Liver (tissue), 8 donors: ENCODE measurements at regions not wholly inside any gene's neighbourhood (a gene's known extent, or its start where the extent isn't known, plus 50 kb on each side); places are given as distances from the start of the nearest gene placed in this dataset.

ENCODE experiments used
- DNase-seq: peaks from one replicate; pipeline ENCODE4 v3.0.0-alpha.2; 2017; ENCODE audit warnings: low spot score
- H3K27ac ChIP-seq, 2 donors: one replicate each; pipeline ENCODE4 v1.7.0; 2013; ENCODE audit warnings: inconsistent platforms in 2 of 2, low read length in 2 of 2, control low read depth in 1 of 2, low read depth in 1 of 2, mild to moderate bottlenecking in 1 of 2
- H3K27me3 ChIP-seq, 4 donors: one replicate each; pipeline versions ENCODE4 v1.6.1 to v1.7.0; 2013; ENCODE audit warnings: low read length in 3 of 4, inconsistent platforms in 1 of 4, mild to moderate bottlenecking in 1 of 4, moderate library complexity in 1 of 4; ENCODE audit not compliant: control insufficient read depth in 4 of 4, insufficient read depth in 4 of 4
- H3K36me3 ChIP-seq, 4 donors: one replicate each; pipeline versions ENCODE4 v1.6.1 to v1.7.0; 2013; ENCODE audit warnings: low read length in 3 of 4, mild to moderate bottlenecking in 3 of 4, low read depth in 1 of 4, moderate library complexity in 1 of 4; ENCODE audit not compliant: control insufficient read depth in 4 of 4, insufficient read depth in 3 of 4
- H3K4me1 ChIP-seq, 4 donors: one replicate each; pipeline versions ENCODE4 v1.6.1 to v1.7.0; 2013; ENCODE audit warnings: low read length in 3 of 4, mild to moderate bottlenecking in 3 of 4, moderate library complexity in 1 of 4; ENCODE audit not compliant: control insufficient read depth in 4 of 4, insufficient read depth in 4 of 4
- H3K4me3 ChIP-seq, 3 donors: one replicate each; pipeline versions ENCODE4 v1.6.1 to v1.7.0; 2013; ENCODE audit warnings: low read length in 3 of 3, control low read depth in 1 of 3, low read depth in 1 of 3, mild to moderate bottlenecking in 1 of 3
- H3K9ac ChIP-seq, 2 donors: one replicate each; pipeline ENCODE4 v1.7.0; 2013; ENCODE audit warnings: low read length in 2 of 2, mild to moderate bottlenecking in 2 of 2, moderate library complexity in 2 of 2, control low read depth in 1 of 2, low read depth in 1 of 2
- H3K9me3 ChIP-seq, 4 donors: one replicate each; pipeline versions ENCODE4 v1.6.1 to v1.7.0; 2013; ENCODE audit warnings: low read length in 3 of 4; ENCODE audit not compliant: control insufficient read depth in 4 of 4
- ATF3 ChIP-seq: IDR thresholded peaks from 2 replicates; pipeline ENCODE4 v1.6.1; 2016; ENCODE audit warnings: antibody characterized with exemption
- CTCF ChIP-seq: fragments of 150-350 bp; IDR thresholded peaks from 2 replicates; pipeline ENCODE4 v1.5.1; 2017; ENCODE audit warnings: improper control_type of control experiment, low read depth, low read length; ENCODE audit not compliant: missing input control
- EGR1 ChIP-seq, 2 donors: IDR thresholded peaks; 2 replicates each; pipeline ENCODE4 v1.6.1; 2016 to 2018; ENCODE audit warnings: antibody characterized with exemption in 2 of 2, low read depth in 2 of 2
- FOXA1 ChIP-seq: IDR thresholded peaks from 2 replicates; pipeline ENCODE4 v1.6.1; 2016; ENCODE audit warnings: antibody characterized with exemption
- FOXA2 ChIP-seq: IDR thresholded peaks from 2 replicates; pipeline ENCODE4 v1.6.1; 2016; ENCODE audit warnings: antibody characterized with exemption
- GABPA ChIP-seq, 2 donors: IDR thresholded peaks in 1 of 2; conservative IDR thresholded peaks in 1 of 2; 2 replicates each; pipeline ENCODE4 v1.6.1; 2016; ENCODE audit warnings: antibody characterized with exemption in 2 of 2, mild to moderate bottlenecking in 1 of 2, moderate library complexity in 1 of 2
- HNF4A ChIP-seq, 2 donors: conservative IDR thresholded peaks; 2 replicates each; pipeline ENCODE4 v1.6.1; 2016; ENCODE audit warnings: antibody characterized with exemption in 2 of 2, mild to moderate bottlenecking in 2 of 2
- HNF4G ChIP-seq: IDR thresholded peaks from 2 replicates; pipeline ENCODE4 v1.6.1; 2016; ENCODE audit warnings: antibody characterized with exemption
- JUND ChIP-seq, 2 donors: IDR thresholded peaks; 2 replicates each; pipeline ENCODE4 v1.6.1; 2016; ENCODE audit warnings: antibody characterized with exemption in 2 of 2
- MAX ChIP-seq: IDR thresholded peaks from 2 replicates; pipeline ENCODE4 v1.6.1; 2016; ENCODE audit warnings: antibody characterized with exemption
- NR2F2 ChIP-seq: IDR thresholded peaks from 2 replicates; pipeline ENCODE4 v1.6.1; 2016; ENCODE audit warnings: antibody characterized with exemption
- RAD21 ChIP-seq, 2 donors: IDR thresholded peaks; 2 replicates each; pipeline ENCODE4 v1.6.1; 2016; ENCODE audit warnings: antibody characterized with exemption in 2 of 2, mild to moderate bottlenecking in 2 of 2
- REST ChIP-seq: IDR thresholded peaks from 2 replicates; pipeline ENCODE4 v1.6.1; 2016; ENCODE audit warnings: antibody characterized with exemption, mild to moderate bottlenecking
- RXRA ChIP-seq, 2 donors: IDR thresholded peaks; 2 replicates each; pipeline ENCODE4 v1.6.1; 2017 to 2018; ENCODE audit warnings: antibody characterized with exemption in 2 of 2, mild to moderate bottlenecking in 1 of 2
- SP1 ChIP-seq: IDR thresholded peaks from 2 replicates; pipeline ENCODE4 v1.6.1; 2018; ENCODE audit warnings: antibody characterized with exemption, mild to moderate bottlenecking
- TAF1 ChIP-seq: conservative IDR thresholded peaks from 2 replicates; pipeline ENCODE4 v1.6.1; 2016; ENCODE audit warnings: antibody characterized with exemption, mild to moderate bottlenecking
- YY1 ChIP-seq: IDR thresholded peaks from 2 replicates; pipeline ENCODE4 v1.6.1; 2016; ENCODE audit warnings: antibody characterized with exemption, mild to moderate bottlenecking
- ZBTB33 ChIP-seq: IDR thresholded peaks from 2 replicates; pipeline ENCODE4 v1.6.1; 2016; ENCODE audit warnings: antibody characterized with exemption
- WGBS: extraction: QIAGEN DNeasy Blood & Tissue Kit; methylation state at CpG from one replicate; pipeline ENCODE4 v1.1.7; 2013; 5-methylcytosine and 5-hydroxymethylcytosine counted together
- donor health status: healthy.
- donor health status: healthy.
- donor health status: healthy.
- donor health status: healthy.
- donor health status: healthy.

- Histone ChIP-seq H3K27ac (no peak overlapping the region), H3K4me3 (no peak overlapping the region), H3K4me1 (no peaks in the 10 kb centered on the region), H3K9ac (no peak overlapping the region), H3K9me3 (no peaks in the 10 kb centered on the region), H3K27me3 (peaks cover 0 to 3% (median 0%) of the 10 kb centered on the region in 4 donors), H3K36me3 (no peaks in the 10 kb centered on the region)
- WGBS: 49% methylated on average over 2 of the region's 2 CpGs
- DNase-seq: no peak
- TF ChIP-seq SP1 (no peak), JUND (IDR thresholded peaks at IDR 0.05) (no peak)
Observed at GRCh38 chr12:78562368-78563205, 302.0 kb upstream of the SYT1 start.

- Histone ChIP-seq H3K36me3 (no peaks in the 10 kb centered on the region), H3K4me1 (no peaks in the 10 kb centered on the region), H3K9me3 (no peaks in the 10 kb centered on the region), H3K9ac (no peak overlapping the region), H3K4me3 (no peak overlapping the region), H3K27ac (no peak overlapping the region), H3K27me3 (no peaks in the 10 kb centered on the region)
- no peak for DNase-seq
- 73% methylated on average over 3 of the region's 3 CpGs for WGBS
- TF ChIP-seq GABPA (IDR thresholded peaks at IDR 0.05 in 1 of 2, conservative IDR thresholded peaks at IDR 0.05 in 1 of 2) (no peak), FOXA1 (no peak), YY1 (no peak), MAX (no peak), HNF4A (conservative IDR thresholded peaks at IDR 0.05) (no peak), ATF3 (no peak), FOXA2 (no peak), EGR1 (IDR thresholded peaks at IDR 0.05; ENCODE audit: low read depth in 2 of 2) (no peak), HNF4G (no peak), TAF1 (no peak), JUND (IDR thresholded peaks at IDR 0.05) (no peak), RXRA (IDR thresholded peaks at IDR 0.05) (no peak), NR2F2 (no peak), RAD21 (IDR thresholded peaks at IDR 0.05) (no peak), REST (no peak), ZBTB33 (no peak), CTCF (no peak), SP1 (no peak)
Observed at GRCh38 chr12:78563826-78564225, 300.7 kb upstream of the SYT1 start.
